ENCODE measurements at regions not wholly inside any gene's neighbourhood (a gene's known extent, or its start where the extent isn't known, plus 50 kb on each side); places are given as distances from the start of the nearest gene placed in this dataset.
"Not testable (repeated sequence)": the region's sequence is repeated elsewhere in the genome, so short reads cannot be mapped to it uniquely, and the experiment has no call there.

DNA sequence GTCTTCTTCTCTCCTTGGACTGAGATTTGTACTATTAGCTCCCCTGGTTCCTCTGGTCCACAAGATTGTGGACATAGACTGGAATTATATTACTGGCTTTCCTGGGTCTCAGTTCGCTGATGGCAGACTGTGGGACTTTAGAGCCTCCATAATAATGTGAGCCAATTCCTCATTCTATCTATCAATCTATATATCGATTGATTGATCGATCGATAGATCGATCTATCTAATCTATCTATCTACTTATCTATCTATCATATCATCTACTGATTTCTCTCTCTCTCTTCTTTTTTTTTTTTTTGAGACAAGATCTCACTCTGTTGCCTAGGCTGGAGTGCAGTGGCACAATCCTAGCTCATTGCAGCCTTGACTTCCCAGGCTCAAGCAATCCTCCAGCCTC is 51.5 kb upstream of the DDR1 start:
- DNase-seq: no peak
- intact Hi-C loops (cut with DNase I): no loop called here

DNA sequence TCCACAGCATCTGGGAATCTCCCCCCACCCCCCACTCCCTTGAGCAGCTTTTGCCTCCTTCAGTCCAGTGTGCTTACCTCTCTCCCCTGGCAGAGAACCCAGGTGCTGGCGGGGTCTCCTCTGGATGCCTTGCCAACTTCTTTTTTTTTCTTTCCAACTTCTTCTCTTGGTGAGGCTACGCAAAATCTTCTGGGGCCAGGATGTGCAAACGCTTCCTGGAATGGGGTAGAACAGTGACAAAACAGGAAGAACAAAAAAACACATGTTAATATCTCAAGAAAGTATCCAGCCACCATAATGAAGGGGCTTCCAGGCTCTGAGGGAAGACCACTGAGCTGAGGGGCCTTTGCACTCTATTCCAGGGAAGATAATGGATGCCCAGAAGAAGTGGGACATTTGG is 53.9 kb upstream of the DDR1 start:
- intact Hi-C loops (cut with DNase I): no loop called here
- peak in 1 of 42 donors; percentile 11 for DNase-seq

DNA sequence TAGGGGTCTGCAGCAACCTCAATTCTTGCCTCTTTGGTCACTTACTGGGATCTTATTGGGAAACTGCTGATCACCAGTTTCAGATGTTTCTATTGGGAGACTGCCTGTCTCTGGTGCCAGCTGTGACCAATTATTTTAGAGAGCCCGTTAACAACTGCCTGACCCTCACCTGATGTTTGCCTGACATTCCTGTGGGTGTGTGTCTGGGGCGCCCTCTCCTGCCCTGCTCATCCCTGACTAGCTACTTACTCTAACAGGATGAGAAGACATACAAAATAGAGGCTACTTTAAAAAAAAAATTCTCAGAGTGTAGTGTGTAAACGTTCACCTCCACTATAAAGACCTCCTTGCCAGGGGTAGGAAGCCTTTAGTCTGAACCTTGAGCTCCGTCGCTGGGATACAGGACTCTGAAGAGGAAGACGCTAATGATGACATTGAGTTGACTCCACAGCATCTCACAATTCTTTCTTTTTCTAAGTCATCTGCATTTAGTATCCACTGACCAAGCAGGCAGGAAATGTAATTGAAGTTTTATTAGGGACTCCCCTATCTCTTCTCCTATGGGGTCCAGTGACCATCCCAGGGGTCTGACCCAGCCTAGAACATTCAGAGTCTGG is 54.6 kb upstream of the DDR1 start:
- DNase-seq: no peak
- intact Hi-C loops (cut with DNase I): loop anchor here (2.0 to 5.0 kb wide), 3 partner anchors 47 to 253 kb away; no protein-coding TSS in a partner anchor

DNA sequence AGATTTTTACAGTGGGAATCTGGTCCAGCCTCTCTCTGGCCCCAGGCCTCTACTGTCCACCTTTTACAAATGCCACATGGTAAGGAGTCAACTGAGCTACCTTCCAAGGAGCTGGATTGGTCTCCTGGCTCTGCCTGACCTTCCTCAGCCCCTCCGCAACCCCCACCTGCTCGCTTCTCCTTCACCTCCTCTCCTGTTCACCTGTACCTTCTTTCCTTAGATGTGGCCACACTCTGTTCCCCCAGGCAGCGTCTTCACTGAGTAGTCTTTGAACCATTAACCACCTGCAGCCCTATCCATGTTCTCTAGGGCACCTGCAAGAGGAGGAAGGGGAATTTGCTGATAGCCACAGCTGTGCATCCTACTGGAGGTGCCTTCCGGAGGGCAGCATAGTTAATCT is 55.3 kb upstream of the DDR1 start:
- intact Hi-C loops (cut with DNase I): loop anchor here (2.0 to 5.0 kb wide), 3 partner anchors 48 to 253 kb away; no protein-coding TSS in a partner anchor
- peak in 1 of 42 donors; percentile 24 for DNase-seq

DNA sequence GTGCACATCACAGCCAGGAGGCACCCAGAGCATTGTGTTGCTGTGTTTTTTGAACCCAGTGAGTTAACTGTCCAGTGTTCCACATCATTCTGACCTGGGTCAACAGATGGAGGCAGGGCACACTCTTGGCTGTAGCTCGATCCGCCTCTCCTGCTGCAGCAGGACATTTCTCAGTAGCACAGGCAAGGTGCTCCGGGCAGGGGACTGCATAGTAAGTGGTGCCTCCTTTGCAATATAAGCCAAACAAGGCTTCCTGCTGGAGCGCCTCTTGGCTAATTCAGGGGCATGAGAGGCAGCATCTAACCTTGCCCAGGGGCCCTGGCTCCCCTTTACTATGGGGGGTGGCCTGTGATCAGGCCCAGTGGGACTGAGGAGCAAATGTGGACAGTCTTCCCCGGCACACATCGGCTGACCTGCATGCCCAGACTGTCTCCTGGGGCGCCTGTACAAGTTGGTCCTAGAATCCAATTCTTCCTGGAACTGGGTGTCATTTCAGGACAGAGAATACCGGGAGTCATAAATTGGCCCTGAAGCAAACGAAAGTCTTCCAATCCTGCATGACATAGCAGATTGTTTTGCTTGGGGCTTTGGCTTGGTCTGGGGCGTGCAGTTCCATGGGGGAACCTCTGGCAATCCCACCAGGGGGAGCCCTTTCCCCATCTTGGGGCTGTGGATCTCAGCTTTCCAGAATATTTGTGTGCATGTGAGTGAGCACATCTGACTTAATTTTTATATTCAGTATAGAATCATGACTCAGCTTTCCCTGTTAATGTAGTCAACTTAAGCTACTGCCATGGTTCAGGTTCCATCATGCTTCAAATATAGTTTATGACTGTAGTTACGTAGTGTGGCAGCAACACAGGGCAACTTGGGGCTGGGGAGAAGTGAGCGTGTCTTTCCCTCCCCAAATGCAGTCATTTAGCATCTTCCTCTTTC is 56.0 kb upstream of the DDR1 start:
- DNase-seq: peak; percentile 80 to 97 (median 91)
- intact Hi-C loops (cut with DNase I): loop anchor here (2.0 to 5.0 kb wide), 3 partner anchors 49 to 254 kb away; no protein-coding TSS in a partner anchor

DNA sequence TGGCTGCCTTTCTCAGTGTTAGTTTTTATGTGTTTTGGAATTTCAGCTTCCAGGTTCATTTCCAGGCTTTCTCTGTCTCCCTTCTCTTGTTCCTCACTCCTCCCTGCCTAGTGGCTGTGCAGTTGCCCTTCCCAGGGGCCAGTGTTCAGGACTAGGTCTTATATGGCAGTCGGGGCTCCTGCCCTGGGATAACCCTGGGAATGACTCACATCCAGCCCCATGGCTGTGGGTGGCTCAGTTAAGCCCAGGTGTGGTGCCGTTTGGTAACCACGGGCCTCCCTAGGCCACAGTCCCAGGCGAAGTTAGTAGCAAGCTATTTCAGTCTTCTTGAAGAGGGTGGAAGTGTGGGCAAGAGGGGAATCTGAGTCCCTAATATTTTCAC is 57.4 kb upstream of the DDR1 start:
- no peak for DNase-seq
- intact Hi-C loops (cut with DNase I): loop anchor here (5.0 kb wide), 2 partner anchors 90 to 255 kb away; no protein-coding TSS in a partner anchor

DNA sequence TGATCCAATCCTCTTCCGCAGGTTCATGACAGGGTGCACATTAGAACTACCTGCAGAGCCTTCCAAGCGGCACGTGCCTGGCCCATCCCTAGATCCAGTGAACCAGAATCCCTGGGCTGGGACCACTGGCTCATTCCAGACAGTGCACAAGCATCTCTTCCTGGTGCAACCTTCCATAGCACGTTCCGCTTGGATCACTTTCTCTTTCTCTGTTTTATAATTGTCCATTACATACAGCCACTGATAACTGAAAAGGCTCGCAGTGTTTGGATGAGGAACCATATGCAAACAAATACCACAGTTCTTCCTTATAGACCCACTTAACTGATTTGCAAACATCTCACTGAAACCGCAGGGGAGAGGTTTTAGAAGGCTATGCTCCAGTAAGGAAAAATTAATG is 59.6 kb upstream of the DDR1 start:
- no peak for DNase-seq
- intact Hi-C loops (cut with DNase I): loop anchor here (5.0 kb wide), 2 partner anchors 93 to 258 kb away; no protein-coding TSS in a partner anchor

DNA sequence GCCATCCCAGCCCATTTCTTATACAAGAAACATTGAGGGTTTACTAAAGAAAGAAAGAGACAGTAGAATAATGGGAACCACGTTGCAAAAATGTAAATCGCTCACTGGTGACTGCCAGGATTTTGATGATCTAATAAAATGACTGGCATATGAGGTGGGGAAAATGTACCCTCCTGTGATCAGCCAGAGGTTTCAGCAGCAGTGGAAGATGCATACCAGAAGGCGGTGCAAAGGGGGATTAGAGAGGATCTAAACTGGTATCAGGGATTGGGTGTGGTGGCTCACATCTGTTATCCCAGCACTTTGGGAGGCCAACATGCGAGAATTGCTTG is 60.8 kb upstream of the DDR1 start:
- intact Hi-C loops (cut with DNase I): no loop called here
- DNase-seq: no peak

DNA sequence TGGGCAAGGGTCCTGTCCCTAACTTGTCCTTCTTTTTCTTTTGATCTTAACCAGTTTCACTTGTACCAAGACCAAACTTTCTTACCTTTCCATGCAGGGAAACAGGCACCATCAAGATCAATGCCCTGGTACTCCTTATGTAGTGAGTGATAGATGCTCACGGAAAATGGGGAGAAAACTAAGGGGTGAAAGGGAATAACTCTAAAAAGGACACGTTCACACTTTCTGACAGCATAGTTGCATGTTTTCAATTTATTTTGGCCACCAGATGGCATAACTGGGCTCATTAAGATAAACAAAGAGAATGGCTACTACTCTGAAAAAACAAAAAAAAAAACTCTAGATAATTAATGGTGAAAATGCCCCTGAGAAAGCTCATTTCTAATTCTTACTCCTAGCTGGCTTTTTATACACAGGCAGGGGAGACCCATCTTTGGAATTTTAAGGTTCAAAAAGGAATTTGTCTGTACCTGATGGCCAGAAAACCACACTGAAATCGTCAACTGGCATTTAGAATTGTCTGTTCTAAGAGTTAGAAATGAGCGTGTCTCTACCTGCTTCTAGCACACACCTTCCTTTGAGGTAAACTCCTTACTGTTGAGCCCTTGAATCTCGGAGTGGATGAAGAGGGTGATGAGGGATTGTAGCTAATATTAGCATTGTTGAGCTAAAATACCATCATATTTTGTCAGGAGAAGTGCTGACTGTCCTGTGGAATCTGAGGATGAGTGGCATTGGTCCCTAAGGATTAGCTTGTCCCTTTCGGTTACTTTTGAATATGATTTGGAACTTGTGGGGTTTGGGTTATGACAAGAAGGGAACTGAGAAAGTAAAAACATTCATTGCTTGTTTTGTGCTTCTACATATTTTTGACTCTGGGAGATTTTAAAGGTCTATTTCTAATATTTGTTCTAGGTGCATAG is 62.2 kb upstream of the DDR1 start:
- intact Hi-C loops (cut with DNase I): no loop called here
- peak in 7 of 42 donors; percentile 13 to 56 (median 31) for DNase-seq

DNA sequence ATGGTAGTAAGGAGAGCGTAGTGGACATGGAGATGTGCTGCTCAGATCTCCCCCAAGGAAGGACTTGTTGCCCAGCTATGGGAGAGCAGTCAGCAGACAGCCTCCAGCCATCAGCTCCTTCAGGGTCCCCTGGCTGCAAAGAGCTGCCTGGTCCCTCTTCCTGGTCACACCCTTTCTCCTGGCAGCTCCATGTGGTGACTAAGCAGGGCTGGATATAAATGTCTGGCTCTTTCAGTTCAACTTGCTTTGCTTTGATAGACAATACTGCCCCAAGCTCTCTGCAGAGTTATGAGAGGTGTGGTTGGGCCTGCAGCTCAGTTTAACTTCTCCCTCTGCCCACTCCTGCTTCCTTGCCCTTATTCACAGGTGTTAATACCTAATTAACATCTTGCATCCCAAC is 64.1 kb upstream of the DDR1 start:
- no peak for DNase-seq
- intact Hi-C loops (cut with DNase I): no loop called here

DNA sequence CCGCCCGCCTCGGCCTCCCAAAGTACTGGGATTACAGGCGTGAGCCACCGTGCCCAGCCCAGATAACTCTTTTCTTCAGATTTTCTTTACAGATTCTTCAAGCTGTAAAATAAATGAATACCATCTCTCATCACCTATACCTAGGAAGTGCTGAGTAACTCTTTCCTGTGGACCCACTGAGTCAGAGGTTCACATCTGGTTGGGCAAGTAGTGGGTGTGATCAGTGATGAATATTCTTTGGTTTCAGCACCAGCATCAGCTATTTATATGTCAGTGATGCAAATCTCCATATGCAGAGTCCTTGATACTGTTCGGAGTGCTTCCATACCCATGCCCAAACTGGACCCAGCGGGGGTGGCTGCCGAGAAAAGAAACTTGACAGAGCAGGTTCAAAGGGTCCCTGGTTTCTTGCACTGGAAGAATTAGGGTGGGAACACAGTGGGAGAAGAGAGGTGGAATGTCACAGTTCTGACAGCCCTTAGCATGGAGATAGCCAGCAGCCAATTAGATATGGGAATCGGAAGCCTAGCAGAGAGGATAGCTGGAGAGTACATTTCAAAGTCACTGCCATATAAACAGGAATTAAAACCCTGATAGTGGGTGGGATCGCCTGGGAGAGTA is 64.9 kb upstream of the DDR1 start:
- intact Hi-C loops (cut with DNase I): no loop called here
- no peak for DNase-seq

DNA sequence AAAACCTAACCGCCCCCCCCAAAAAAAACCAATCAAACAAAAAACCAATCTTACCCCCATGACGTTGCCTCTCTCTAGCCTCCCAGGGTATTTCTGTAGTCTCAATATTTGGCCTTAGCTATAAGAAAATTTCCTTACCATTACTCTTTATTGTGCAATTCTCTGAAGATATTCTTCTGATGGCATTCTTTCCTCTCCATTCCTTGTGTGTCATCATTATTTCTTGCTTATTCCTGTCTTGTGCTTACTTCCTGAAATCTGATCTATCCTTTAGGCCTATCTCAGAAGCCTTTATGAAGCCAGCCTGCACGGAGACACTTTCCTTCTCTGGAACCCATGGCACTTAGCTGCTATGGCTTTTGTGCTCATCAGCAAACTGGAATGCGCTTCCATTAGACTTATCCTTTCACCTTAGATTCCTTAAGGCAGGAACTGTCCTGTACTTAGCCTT is 65.9 kb upstream of the DDR1 start:
- intact Hi-C loops (cut with DNase I): no loop called here
- DNase-seq: no peak

DNA sequence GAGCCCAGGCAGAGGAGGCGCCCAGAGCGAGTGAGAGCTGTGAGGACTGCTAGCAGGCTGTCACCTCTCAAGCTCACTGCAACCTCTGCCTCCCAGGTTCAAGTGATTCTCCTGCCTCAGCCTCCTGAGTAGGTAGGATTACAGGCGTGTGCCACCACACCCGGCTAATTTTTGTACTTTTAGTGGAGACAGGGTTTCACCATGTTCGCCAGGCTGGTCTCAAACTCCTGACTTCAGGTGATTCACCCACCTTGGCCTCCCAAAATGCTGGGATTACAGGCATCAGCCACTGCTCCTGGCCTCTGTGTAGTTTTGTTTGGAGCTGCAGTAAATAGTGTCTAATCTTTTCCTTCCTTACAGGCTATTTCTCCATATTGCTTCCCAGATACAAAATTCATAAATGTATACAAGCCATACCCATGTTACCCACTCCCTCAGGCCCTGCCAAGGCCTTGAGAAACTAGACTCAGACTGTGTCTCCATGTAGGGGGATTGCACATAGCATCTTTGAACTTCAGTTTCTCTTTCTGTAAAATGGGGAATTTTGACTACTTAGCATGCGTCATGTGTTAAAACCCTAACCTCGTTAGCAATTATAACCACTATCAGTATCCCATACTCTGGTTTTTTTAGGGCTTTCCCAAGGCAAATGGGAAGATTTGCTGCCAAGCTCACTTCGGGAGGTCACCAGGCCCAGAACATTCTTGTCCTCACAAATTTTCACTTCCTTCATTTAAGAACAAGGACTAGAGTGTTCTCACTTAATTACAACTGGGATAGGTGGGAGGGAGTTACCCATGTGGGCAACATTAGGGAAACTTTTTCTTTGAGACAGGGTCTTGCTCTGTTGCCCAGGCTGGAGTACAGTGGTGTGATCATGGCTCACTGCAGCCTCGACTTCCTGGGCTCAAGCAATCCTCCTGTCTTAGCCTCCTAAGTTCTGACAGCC is 67.3 kb upstream of the DDR1 start:
- DNase-seq: no peak
- intact Hi-C loops (cut with DNase I): no loop called here

DNA sequence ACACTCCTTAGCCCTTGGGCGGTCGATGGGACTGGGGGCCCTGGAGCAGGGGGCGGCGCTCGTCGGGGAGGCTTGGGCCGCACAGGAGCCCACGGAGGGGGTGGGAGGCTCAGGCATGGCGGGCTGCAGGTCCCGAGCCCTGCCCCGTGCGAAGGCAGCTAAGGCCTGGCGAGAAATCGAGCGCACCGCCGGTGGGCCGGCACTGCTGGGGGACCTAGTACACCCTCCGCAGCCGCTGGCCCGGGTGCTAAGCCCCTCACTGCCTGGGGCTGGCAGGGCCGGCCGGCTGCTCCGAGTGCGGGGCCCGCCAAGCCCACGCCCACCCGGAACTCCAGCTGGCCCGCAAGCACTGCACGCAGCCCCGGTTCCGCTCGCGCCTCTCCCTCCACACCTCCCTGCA is 68.0 kb upstream of the DDR1 start:
- DNase-seq; intact Hi-C loops (cut with DNase I): not testable (repeated sequence)

DNA sequence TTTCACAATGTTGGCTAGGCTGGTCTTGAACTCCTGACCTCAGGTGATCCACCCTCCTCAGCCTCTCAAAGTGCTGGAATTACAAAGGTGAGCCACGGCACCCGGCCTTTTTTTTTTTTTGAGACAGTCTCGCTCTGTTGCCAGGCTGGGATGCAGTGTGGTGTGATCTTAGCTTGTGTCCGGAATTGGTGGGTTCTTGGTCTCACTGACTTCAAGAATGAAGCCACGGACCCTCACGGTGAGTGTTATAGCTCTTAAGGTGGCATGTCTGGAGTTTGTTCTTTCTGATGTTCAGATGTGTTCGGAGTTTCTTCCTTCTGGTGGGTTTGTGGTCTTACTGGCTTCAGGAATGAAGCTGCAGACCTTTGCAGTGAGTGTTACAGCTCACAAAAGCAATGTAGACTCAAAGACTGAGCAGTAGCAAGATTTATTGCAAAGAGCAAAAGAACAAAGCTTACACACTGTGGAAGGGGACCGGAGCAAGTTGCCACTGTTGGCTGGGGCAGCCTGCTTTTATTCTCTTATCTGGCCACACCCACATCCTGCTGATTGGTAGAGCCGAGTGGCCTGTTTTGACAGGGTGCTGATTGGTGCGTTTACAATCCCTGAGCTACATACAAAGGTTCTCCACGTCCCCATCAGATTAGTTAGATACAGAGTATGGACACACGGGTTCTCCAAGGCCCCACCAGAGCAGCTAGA is 69.1 kb upstream of the DDR1 start:
- DNase-seq; intact Hi-C loops (cut with DNase I): not testable (repeated sequence)

DNA sequence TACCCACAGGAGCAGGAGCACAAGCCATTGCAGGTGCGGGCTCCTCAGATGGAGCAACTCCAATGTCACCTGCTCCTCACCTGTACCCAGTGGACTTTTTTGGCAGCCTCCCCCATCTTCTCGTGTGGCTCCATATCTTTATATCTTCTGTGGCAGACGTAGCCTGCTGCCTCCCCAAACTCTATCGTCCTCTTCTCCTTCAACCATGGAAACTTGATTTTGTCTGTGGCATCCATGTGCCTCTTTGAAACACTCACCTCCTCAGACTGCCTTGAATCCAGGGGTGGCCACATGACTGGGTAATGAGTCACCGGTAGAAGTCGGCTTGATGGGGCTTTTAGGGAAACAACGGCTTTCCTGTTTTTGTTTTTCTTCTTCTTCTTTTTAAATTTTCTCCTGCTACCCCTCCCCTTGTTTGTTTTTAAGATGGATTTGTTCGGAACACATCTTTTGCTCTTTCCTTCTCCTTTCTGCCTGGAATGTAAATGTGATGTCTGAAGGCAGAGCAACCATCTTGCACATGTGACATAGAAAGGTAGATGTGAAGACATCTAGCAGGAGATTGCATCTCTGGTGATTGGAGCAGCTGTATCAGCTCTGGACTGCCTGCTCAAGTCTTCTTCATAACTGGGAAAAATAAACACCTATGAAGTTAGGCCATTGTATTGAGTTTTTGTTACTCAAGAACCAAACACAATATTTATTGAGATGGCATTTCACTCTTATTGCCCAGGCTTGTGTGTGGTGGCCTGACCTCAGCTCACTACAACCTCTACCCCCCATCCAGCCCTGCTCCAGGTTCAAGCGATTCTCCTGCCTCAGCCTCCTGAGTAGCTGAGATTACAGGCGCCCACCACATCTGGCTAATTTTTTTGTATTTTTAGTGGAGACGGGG is 69.9 kb upstream of the DDR1 start:
- intact Hi-C loops (cut with DNase I): no loop called here
- peak in 9 of 42 donors; percentile 8 to 51 (median 18) for DNase-seq

Measured in head of caudate nucleus (tissue), 42 donors.